ENCODE measurements at regions not wholly inside any gene's neighbourhood (a gene's known extent, or its start where the extent isn't known, plus 50 kb on each side); places are given as distances from the start of the nearest gene placed in this dataset.

DNA sequence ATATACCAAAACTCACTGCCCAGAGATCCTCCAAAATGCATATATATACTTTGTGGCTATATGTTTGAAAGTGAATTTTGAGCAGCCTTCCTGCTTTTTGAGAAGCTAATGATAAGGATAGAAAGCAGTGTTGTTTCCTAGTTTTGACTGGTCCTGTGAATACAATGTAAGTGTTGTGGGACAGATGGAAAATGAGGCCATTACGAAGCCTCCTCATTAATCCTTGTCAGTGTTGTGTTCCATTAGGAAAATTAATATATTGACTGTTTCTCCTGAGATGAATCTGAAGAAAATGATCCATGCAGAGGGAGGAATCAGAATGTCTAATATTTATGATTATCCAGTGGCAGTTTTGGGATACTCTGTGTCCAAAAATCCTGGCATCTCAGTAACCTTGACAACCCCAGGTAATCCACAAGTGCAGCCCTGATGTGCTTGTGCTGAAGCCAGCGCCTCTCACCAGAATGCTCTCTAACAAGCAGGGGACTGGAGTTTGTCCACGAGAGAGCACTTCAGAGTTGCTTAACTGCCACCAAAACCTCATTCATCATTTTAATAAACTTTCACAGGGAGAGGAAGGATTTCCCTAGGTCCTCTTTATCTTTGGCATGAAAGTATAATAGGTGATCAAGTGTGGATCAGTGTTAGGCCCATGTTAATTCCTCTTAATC lies 418.6 kb downstream of the CMPK2 start:
- intact Hi-C loops (cut with DNase I) = no loop called here
- H3K4me1 ChIP-seq = no peaks in the 10 kb centered on the region
- H3K27me3 ChIP-seq = no peaks in the 10 kb centered on the region
- DNase-seq (ENCODE audit: low spot score in 2 of 2) = no peak
- H3K27ac ChIP-seq = no peak overlapping the region
- no peaks in the 10 kb centered on the region for H3K9me3 ChIP-seq
- TF ChIP-seq, protein P1, sequence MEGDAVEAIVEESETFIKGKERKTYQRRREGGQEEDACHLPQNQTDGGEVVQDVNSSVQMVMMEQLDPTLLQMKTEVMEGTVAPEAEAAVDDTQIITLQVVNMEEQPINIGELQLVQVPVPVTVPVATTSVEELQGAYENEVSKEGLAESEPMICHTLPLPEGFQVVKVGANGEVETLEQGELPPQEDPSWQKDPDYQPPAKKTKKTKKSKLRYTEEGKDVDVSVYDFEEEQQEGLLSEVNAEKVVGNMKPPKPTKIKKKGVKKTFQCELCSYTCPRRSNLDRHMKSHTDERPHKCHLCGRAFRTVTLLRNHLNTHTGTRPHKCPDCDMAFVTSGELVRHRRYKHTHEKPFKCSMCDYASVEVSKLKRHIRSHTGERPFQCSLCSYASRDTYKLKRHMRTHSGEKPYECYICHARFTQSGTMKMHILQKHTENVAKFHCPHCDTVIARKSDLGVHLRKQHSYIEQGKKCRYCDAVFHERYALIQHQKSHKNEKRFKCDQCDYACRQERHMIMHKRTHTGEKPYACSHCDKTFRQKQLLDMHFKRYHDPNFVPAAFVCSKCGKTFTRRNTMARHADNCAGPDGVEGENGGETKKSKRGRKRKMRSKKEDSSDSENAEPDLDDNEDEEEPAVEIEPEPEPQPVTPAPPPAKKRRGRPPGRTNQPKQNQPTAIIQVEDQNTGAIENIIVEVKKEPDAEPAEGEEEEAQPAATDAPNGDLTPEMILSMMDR (IDR thresholded peaks at IDR 0.05) = no peak
- no peak overlapping the region for H3K4me3 ChIP-seq
- no peaks in the 10 kb centered on the region for H3K36me3 ChIP-seq

DNA sequence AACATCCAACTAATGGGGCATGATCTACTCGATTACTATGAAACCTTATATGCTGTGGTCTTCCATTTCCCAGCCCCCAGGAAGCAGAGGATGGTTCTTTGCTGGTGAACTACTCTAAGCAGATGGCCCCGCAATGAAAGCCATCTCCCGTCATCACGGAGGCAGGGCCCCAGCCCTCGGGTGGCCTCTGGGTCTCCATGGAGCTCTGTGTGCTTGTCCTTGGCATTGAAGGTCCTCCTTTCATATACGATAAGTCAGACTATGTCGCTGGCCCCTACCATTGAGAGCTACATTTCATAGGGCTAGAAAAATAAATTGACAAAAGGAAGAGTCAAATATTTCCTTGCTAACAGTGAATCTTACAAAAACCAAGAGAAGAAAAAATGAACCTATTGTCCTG lies 416.8 kb downstream of the CMPK2 start:
- no peak overlapping the region for H3K27ac ChIP-seq
- no peak for DNase-seq (ENCODE audit: low spot score in 2 of 2)
- H3K9me3 ChIP-seq = no peaks in the 10 kb centered on the region
- H3K36me3 ChIP-seq = no peaks in the 10 kb centered on the region
- H3K4me1 ChIP-seq = no peaks in the 10 kb centered on the region
- H3K4me3 ChIP-seq = no peak overlapping the region
- intact Hi-C loops (cut with DNase I) = no loop called here
- TF ChIP-seq, protein P1 (IDR thresholded peaks at IDR 0.05) = no peak
- H3K27me3 ChIP-seq = no peaks in the 10 kb centered on the region

DNA sequence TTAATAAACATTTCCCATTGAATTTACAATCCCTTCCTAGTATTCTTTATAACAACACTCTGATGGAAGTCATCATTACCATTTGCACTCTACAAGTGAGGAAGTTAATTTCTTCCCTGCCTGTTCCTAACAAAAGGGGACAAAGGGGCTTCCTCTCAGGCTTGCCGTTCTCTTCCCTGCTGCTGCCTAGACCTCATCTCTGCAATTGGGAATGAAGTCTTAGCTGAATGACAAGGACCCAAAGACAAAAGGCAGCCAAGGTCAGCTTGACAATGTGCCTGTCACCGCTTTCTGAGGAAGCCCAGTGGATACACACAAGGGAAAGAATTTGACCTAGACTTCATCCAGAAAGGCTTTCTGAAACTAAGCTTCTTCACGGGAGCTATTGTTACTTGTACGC lies 416.4 kb downstream of the CMPK2 start:
- intact Hi-C loops (cut with DNase I) = no loop called here
- DNase-seq (ENCODE audit: low spot score in 2 of 2) = no peak
- no peaks in the 10 kb centered on the region for H3K4me1 ChIP-seq
- H3K9me3 ChIP-seq = no peaks in the 10 kb centered on the region
- no peaks in the 10 kb centered on the region for H3K27me3 ChIP-seq
- TF ChIP-seq, protein P1 (IDR thresholded peaks at IDR 0.05) = no peak
- H3K27ac ChIP-seq = no peak overlapping the region
- no peaks in the 10 kb centered on the region for H3K36me3 ChIP-seq
- no peak overlapping the region for H3K4me3 ChIP-seq

DNA sequence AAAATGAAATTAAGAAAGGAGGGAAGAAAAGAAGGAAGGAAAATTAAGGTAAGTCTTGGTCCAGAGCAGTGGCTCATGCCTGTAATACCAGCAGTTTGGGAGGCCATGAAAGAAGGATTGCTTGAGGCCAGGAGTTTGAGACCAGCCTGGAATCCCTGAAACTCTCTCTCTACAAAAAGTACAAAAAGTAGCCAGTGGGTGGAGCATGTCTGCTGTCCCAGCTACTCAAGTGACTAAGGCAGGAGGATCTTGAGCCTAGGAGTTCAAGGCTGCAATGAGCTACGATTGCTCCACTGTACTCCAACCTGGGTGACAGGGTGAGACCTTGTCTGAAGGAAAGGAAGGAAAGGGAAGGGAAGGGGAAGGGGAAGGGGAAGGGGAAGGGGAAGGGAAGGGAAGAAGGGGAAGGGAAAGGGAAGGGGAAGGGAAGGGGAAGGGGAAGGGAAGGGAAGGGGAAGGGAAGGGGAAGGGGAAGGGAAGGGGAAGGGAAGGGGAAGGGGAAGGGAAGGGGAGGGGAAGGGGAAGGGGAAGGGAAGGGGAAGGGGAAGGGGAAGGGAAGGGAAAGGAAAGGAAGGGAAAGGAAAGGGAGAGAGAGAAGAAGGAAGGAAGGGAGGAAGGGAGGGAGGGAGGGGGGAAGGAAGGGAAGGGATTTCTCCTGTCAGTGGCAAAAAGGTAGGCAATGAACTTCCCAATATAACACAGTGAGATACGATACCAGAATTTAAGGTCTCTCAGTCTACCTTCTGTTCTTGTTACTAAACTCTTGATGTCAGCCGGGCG lies 412.8 kb downstream of the CMPK2 start:
- Histone ChIP-seq H3K4me1 (no peaks in the 10 kb centered on the region), H3K36me3 (no peaks in the 10 kb centered on the region), H3K27me3 (no peaks in the 10 kb centered on the region), H3K4me3 (no peak overlapping the region), H3K9me3 (no peaks in the 10 kb centered on the region), H3K27ac (no peak overlapping the region)
- TF ChIP-seq, protein P1 (IDR thresholded peaks at IDR 0.05) = no peak
- intact Hi-C loops (cut with DNase I) = no loop called here
- DNase-seq (ENCODE audit: low spot score in 2 of 2) = no peak

DNA sequence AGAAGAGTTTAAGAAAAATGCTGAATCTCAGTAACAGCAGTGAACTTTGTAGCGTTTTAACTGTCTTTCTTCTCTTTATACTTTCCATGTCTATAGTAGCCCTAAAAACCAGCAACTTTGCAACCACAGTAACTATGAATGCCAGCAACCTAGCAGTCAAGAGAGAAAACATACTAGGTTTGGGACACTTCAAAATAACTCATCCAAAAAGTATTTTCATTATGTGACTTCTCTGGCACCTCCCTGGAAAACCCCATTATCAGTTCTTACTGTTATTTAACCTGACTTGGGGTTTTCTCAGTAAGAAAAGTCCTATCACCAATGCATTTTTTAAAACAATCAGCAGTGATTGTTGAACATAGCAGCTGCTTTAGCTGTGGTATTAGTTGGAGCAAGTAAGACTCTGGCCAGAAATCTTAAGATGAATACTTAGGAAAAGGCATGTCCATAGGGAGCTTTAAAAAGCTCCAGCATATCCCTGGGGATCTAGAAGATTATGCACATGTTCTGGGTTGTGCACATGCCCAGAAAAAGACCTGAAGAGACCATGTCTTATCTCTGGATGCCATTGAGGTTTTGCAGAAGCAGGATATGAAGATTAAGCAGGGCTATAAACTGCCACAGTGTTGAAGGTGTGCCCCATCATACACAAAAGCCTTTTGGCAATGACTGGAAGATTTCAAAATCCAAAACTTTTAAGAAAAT lies 411.3 kb downstream of the CMPK2 start:
- no peak for DNase-seq (ENCODE audit: low spot score in 2 of 2)
- H3K9me3 ChIP-seq = no peaks in the 10 kb centered on the region
- H3K27ac ChIP-seq = no peak overlapping the region
- H3K4me3 ChIP-seq = no peak overlapping the region
- H3K36me3 ChIP-seq = no peaks in the 10 kb centered on the region
- no peaks in the 10 kb centered on the region for H3K4me1 ChIP-seq
- no peaks in the 10 kb centered on the region for H3K27me3 ChIP-seq
- TF ChIP-seq, protein P1 (IDR thresholded peaks at IDR 0.05) = no peak
- intact Hi-C loops (cut with DNase I) = no loop called here
